HCT116 (cell line): ENCODE measurements at regions not wholly inside any gene's neighbourhood (a gene's known extent, or its start where the extent isn't known, plus 50 kb on each side); places are given as distances from the start of the nearest gene placed in this dataset.

ENCODE experiments used
- POLR2AphosphoS5 ChIP-seq: IDR thresholded peaks from 2 replicates; pipeline ENCODE4 v1.6.1; 2011; ENCODE audit warnings: mild to moderate bottlenecking, low read depth, low read length, moderate library complexity
- SIN3A ChIP-seq: IDR thresholded peaks from 2 replicates; pipeline ENCODE4 v1.6.1; 2012; ENCODE audit warnings: low read depth
- TF ChIP-seq, protein P1 (sequence below), 3 experiments: fragments of 200-600 bp in 1 of 3; sonication (generic) in 1 of 3; IDR thresholded peaks in 2 of 3; conservative IDR thresholded peaks in 1 of 3; 2 replicates each; pipeline ENCODE4 v1.5.1; 2012 to 2017; ENCODE audit warnings: low read depth in 2 of 3, low read length in 2 of 3, antibody characterized with exemption in 1 of 3, borderline replicate concordance in 1 of 3, control low read depth in 1 of 3, mild to moderate bottlenecking in 1 of 3, mixed read lengths in 1 of 3, mixed run types in 1 of 3, moderate library complexity in 1 of 3; ENCODE audit not compliant: insufficient read depth in 1 of 3

DNA sequence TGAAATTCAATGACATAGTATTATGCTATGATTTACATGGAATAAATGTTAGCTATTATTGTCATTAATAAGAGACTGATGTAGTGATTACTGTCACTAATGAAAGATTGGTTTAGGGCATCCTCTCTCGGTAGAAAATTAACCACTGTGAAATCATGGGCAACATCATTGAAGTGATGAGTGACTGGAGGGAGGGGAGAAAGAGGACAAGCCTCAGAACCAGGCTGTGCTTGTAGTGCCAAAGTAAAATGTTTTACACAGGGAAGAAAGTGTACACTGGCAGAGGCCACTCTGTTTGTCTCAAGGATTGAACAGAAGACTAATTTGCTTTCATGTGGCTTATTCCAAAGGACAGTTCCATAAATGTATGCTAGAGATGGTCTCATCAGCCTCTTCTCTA lies 456.2 kb upstream of the TCF4 start:
- TF ChIP-seq SIN3A (no peak), POLR2AphosphoS5 (no peak)
- TF ChIP-seq, protein P1, sequence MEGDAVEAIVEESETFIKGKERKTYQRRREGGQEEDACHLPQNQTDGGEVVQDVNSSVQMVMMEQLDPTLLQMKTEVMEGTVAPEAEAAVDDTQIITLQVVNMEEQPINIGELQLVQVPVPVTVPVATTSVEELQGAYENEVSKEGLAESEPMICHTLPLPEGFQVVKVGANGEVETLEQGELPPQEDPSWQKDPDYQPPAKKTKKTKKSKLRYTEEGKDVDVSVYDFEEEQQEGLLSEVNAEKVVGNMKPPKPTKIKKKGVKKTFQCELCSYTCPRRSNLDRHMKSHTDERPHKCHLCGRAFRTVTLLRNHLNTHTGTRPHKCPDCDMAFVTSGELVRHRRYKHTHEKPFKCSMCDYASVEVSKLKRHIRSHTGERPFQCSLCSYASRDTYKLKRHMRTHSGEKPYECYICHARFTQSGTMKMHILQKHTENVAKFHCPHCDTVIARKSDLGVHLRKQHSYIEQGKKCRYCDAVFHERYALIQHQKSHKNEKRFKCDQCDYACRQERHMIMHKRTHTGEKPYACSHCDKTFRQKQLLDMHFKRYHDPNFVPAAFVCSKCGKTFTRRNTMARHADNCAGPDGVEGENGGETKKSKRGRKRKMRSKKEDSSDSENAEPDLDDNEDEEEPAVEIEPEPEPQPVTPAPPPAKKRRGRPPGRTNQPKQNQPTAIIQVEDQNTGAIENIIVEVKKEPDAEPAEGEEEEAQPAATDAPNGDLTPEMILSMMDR (IDR thresholded peaks at IDR 0.05 in 2 of 3, conservative IDR thresholded peaks at IDR 0.05 in 1 of 3; ENCODE audit: borderline replicate concordance in 1 of 3, insufficient read depth in 1 of 3, low read depth in 2 of 3, low read length in 2 of 3), result no peak
